ENCODE measurements at regions not wholly inside any gene's neighbourhood (a gene's known extent, or its start where the extent isn't known, plus 50 kb on each side); places are given as distances from the start of the nearest gene placed in this dataset.

- H3K27ac ChIP-seq (ENCODE audit: low read depth, low read length): no peak overlapping the region
- no peaks in the 10 kb centered on the region for H3K79me2 ChIP-seq (ENCODE audit: insufficient read depth, low read length)
- no peak overlapping the region for H3K4me3 ChIP-seq (ENCODE audit: insufficient read depth, low read length, poor library complexity, severe bottlenecking)
- no peaks in the 10 kb centered on the region for H3K36me3 ChIP-seq (ENCODE audit: low read length)
- no peaks in the 10 kb centered on the region for H3K9me2 ChIP-seq (replicated peaks; ENCODE audit: insufficient read depth, low read length)
- no peaks in the 10 kb centered on the region for H4K20me1 ChIP-seq (ENCODE audit: low read depth, low read length)
- H2AFZ ChIP-seq (ENCODE audit: low read depth, low read length, severe bottlenecking): no peak overlapping the region
- H3K9me3 ChIP-seq (ENCODE audit: insufficient read depth, low read length): no peaks in the 10 kb centered on the region
- no peaks in the 10 kb centered on the region for H3K27me3 ChIP-seq (ENCODE audit: low read length)
- H3K9ac ChIP-seq (ENCODE audit: low read length): no peak overlapping the region
- TF ChIP-seq CTCF (IDR thresholded peaks at IDR 0.05; ENCODE audit: insufficient read depth, low read length, poor library complexity, severe bottlenecking) (no peak), EZH2phosphoT487 (conservative IDR thresholded peaks at IDR 0.05; ENCODE audit: low read length) (no peak)
- H3K4me2 ChIP-seq (ENCODE audit: low read depth, low read length, poor library complexity, severe bottlenecking): no peak overlapping the region
- H3F3A ChIP-seq (ENCODE audit: insufficient read depth): no peaks in the 10 kb centered on the region
These were observed 210.8 kb upstream of the SLC35G4 start for GRCh38 chr18:11398625-11399024.

GRCh38 chr18:11392980-11393885, 216.2 kb upstream of the SLC35G4 start:
- H3K36me3 ChIP-seq (ENCODE audit: low read length): no peaks in the 10 kb centered on the region
- no peak overlapping the region for H3K4me2 ChIP-seq (ENCODE audit: low read depth, low read length, poor library complexity, severe bottlenecking)
- H3K27me3 ChIP-seq (ENCODE audit: low read length): no peaks in the 10 kb centered on the region
- no peak overlapping the region for H3K9ac ChIP-seq (ENCODE audit: low read length)
- no peaks in the 10 kb centered on the region for H3K9me2 ChIP-seq (replicated peaks; ENCODE audit: insufficient read depth, low read length)
- H3K9me3 ChIP-seq (ENCODE audit: insufficient read depth, low read length): no peaks in the 10 kb centered on the region
- no peaks in the 10 kb centered on the region for H3F3A ChIP-seq (ENCODE audit: insufficient read depth)
- H4K20me1 ChIP-seq (ENCODE audit: low read depth, low read length): no peaks in the 10 kb centered on the region
- H3K27ac ChIP-seq (ENCODE audit: low read depth, low read length): no peak overlapping the region
- no peak overlapping the region for H3K4me3 ChIP-seq (ENCODE audit: insufficient read depth, low read length, poor library complexity, severe bottlenecking)
- H2AFZ ChIP-seq (ENCODE audit: low read depth, low read length, severe bottlenecking): no peak overlapping the region
- no peaks in the 10 kb centered on the region for H3K79me2 ChIP-seq (ENCODE audit: insufficient read depth, low read length)
- TF ChIP-seq CTCF (IDR thresholded peaks at IDR 0.05; ENCODE audit: insufficient read depth, low read length, poor library complexity, severe bottlenecking) (no peak), EZH2phosphoT487 (conservative IDR thresholded peaks at IDR 0.05; ENCODE audit: low read length) (no peak)

GRCh38 chr18:11392292-11392691, 217.1 kb upstream of the SLC35G4 start:
- no peaks in the 10 kb centered on the region for H3K27me3 ChIP-seq (ENCODE audit: low read length)
- H3K36me3 ChIP-seq (ENCODE audit: low read length): no peaks in the 10 kb centered on the region
- H3K79me2 ChIP-seq (ENCODE audit: insufficient read depth, low read length): no peaks in the 10 kb centered on the region
- H3K9ac ChIP-seq (ENCODE audit: low read length): no peak overlapping the region
- no peak overlapping the region for H2AFZ ChIP-seq (ENCODE audit: low read depth, low read length, severe bottlenecking)
- no peak for TF ChIP-seq CTCF (IDR thresholded peaks at IDR 0.05; ENCODE audit: insufficient read depth, low read length, poor library complexity, severe bottlenecking)
- no peak for TF ChIP-seq EZH2phosphoT487 (conservative IDR thresholded peaks at IDR 0.05; ENCODE audit: low read length)
- H3F3A ChIP-seq (ENCODE audit: insufficient read depth): no peaks in the 10 kb centered on the region
- H4K20me1 ChIP-seq (ENCODE audit: low read depth, low read length): no peaks in the 10 kb centered on the region
- H3K4me3 ChIP-seq (ENCODE audit: insufficient read depth, low read length, poor library complexity, severe bottlenecking): no peak overlapping the region
- no peaks in the 10 kb centered on the region for H3K9me3 ChIP-seq (ENCODE audit: insufficient read depth, low read length)
- no peaks in the 10 kb centered on the region for H3K9me2 ChIP-seq (replicated peaks; ENCODE audit: insufficient read depth, low read length)
- H3K4me2 ChIP-seq (ENCODE audit: low read depth, low read length, poor library complexity, severe bottlenecking): no peak overlapping the region
- no peak overlapping the region for H3K27ac ChIP-seq (ENCODE audit: low read depth, low read length)

Data from SU-DHL-6 (cell line).